Heart right ventricle (tissue), 16 donors: ENCODE measurements at regions not wholly inside any gene's neighbourhood (a gene's known extent, or its start where the extent isn't known, plus 50 kb on each side); places are given as distances from the start of the nearest gene placed in this dataset.

ENCODE experiments used
- ATAC-seq, 8 donors: fragments of 200-7000 bp; cut with Tn5 transposase; one replicate each; pipeline ENCODE4 v1.9.1; 2020; ENCODE audit warnings: mild to moderate bottlenecking in 8 of 8, moderate library complexity in 8 of 8, moderate number of reproducible peaks in 1 of 8
- DNase-seq, 2 donors: peaks; one replicate each; pipeline ENCODE4 v3.0.0-alpha.2; 2020
- H3K27ac ChIP-seq, 10 donors: fragments of 200-600 bp; sonication (generic) in 2 of 10; one replicate each; pipeline versions ENCODE4 v1.5.0 to v1.8.0; 2020 to 2022; ENCODE audit warnings: mild to moderate bottlenecking in 3 of 10
- H3K27me3 ChIP-seq, 7 donors: fragments of 200-600 bp; one replicate each; pipeline ENCODE4 v1.8.0; 2021 to 2022; ENCODE audit warnings: mild to moderate bottlenecking in 2 of 7
- H3K36me3 ChIP-seq, 9 donors: fragments of 200-600 bp; sonication (generic) in 1 of 9; one replicate each; pipeline versions ENCODE4 v1.5.0 to v1.8.0; 2020 to 2022; ENCODE audit warnings: mild to moderate bottlenecking in 2 of 9
- H3K4me1 ChIP-seq, 9 donors: fragments of 200-600 bp; sonication (generic) in 1 of 9; one replicate each; pipeline versions ENCODE4 v1.5.0 to v1.8.0; 2020 to 2022; ENCODE audit warnings: mild to moderate bottlenecking in 4 of 9
- H3K4me3 ChIP-seq, 10 donors: fragments of 200-600 bp; sonication (generic) in 2 of 10; one replicate each; pipeline versions ENCODE4 v1.5.0 to v1.8.0; 2020 to 2022; ENCODE audit warnings: mild to moderate bottlenecking in 7 of 10, moderate library complexity in 2 of 10
- H3K9me3 ChIP-seq, 11 donors: fragments of 200-600 bp in 10 of 11; sonication (generic) in 2 of 11; one replicate each; pipeline versions ENCODE4 v1.5.0 to v1.8.0; 2013 to 2022; ENCODE audit warnings: mild to moderate bottlenecking in 2 of 11, control low read depth in 1 of 11, moderate library complexity in 1 of 11
- CTCF ChIP-seq, 9 donors: fragments of 200-600 bp; sonication (generic) in 2 of 9; IDR thresholded peaks; one replicate each; pipeline versions ENCODE4 v1.5.0 to v1.8.0; 2021 to 2022; ENCODE audit warnings: antibody characterized with exemption in 9 of 9, mild to moderate bottlenecking in 5 of 9, moderate library complexity in 1 of 9
- WGBS, 2 donors: extraction: QIAGEN DNeasy Blood & Tissue Kit; methylation state at CpG; one replicate each; pipeline ENCODE4 v1.1.7; 2013; ENCODE audit warnings: inconsistent platforms in 1 of 2; 5-methylcytosine and 5-hydroxymethylcytosine counted together
- intact Hi-C, 10 donors: fragments of 100-400 bp; cut with DNase I; formaldehyde crosslinking; loops; one replicate each; pipeline versions ENCODE4 v1.11.1 to v1.14.2; 2022
- donor health status: Arrhythmogenic right ventricular cardiomyopathy.
- donor health status: ischemic (EF 13 %, LVEDD 7.1; RV severe dilation, severe dysfunction).
- donor health status: healthy with polysubstance abuse.
- donor health status: DM: no; HTN: yes; CAD: no.
- donor health status: DM: no; HTN: no; CAD: no.
- donor health status: ischemic (EF 25% LVEDD 6.9; RV normal size, moderate dysfunction).
- donor health status: ischemic (EF 25% LVEDD 5.7; RV mildly dilated, moderate dysfunction).
- donor health status: healthy.
- donor health status: DM: yes; HTN: yes; CAD: no.
- donor health status: Ischemic cardiomyopathy.
- donor health status: ischemic (EF 35%, LVEDD 5.7; RV mildly dilated, moderate dysfunction).
- donor health status: nonischemic (EF 11% LVEDD 7.7; RV severe dilation, severe dysfunction).
- donor health status: DM: yes; HTN: yes; CAD: no.
- donor health status: PGD.
- donor health status: ischemic (EF 29% LVEDD 5.4; RV normal size, mild dysfunction).
- donor health status: nonischemic (EF 23%, LVEDD 6.1; RV moderate dilation, normal function).

- Histone ChIP-seq H3K36me3 (no peaks in the 10 kb centered on the region), H3K9me3 (peaks cover 0 to 5% (median 0%) of the 10 kb centered on the region in 11 donors), H3K27me3 (peaks cover 0 to 36% (median 20%) of the 10 kb centered on the region in 7 donors), H3K4me1 (peaks cover 8 to 42% (median 30%) of the 10 kb centered on the region in 9 donors), H3K4me3 (no peak overlapping the region), H3K27ac (no peak overlapping the region)
- no peak for TF ChIP-seq CTCF (IDR thresholded peaks at IDR 0.05)
- ATAC-seq (no peak), DNase-seq (no peak)
- intact Hi-C loops = loop anchor here in 2 of 10 donors (10.0 kb wide), 2 partner anchors 162 to 172 kb away; partner anchors contain the start of gene ANO1 (in 1 of the 2)
- WGBS, 2 donors = 84 to 86% methylated on average over 22 of the region's 22 CpGs
These were observed 93.1 kb upstream of the FGF3 start for GRCh38 chr11:69912161-69912910.

DNA sequence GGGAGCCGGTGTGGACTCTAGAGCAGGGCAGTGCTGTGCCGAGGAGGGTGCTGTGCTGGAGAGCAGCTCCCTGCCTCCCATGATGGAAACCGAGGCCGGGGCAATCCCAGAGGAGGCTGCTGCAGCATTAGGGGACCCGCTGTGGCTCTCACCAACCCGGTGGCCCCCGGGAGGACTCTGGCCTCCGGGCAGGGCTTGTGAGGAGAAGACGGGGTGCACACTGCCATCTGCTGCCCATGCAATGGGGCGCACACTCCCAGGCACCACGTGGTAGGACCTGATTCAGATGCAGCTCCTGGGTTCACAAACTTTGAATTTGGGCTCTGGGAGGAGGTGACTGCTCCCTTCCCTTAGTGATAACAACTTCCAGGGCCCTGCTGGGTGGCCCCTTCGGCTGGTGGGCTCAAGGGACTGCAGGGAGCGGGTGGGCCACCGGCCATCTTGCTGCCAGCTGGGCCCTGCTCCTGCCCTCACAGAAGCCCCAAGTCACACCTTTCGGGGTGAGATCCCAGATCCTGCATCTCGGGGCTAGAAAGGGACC is 93.8 kb upstream of the FGF3 start:
- 67 to 77% methylated on average over 16 of the region's 16 CpGs for WGBS, 2 donors
- no peaks in the 10 kb centered on the region for H3K36me3 ChIP-seq
- ATAC-seq = no peak
- peaks cover 8 to 42% (median 30%) of the 10 kb centered on the region in 9 donors for H3K4me1 ChIP-seq
- H3K9me3 ChIP-seq = peaks cover 0 to 5% (median 0%) of the 10 kb centered on the region in 11 donors
- H3K4me3 ChIP-seq = no peak overlapping the region
- DNase-seq = no peak
- no peak overlapping the region for H3K27ac ChIP-seq
- intact Hi-C loops = loop anchor here in 2 of 10 donors (10.0 kb wide), 2 partner anchors 162 to 172 kb away; partner anchors contain the start of gene ANO1 (in 1 of the 2)
- peaks cover 0 to 30% (median 20%) of the 10 kb centered on the region in 7 donors for H3K27me3 ChIP-seq
- peak in 5 of 9 donors; percentile 16 to 35 (median 21) for TF ChIP-seq CTCF (IDR thresholded peaks at IDR 0.05)

GRCh38 chr11:69913591-69914285 is 94.5 kb upstream of the FGF3 start:
- TF ChIP-seq CTCF (IDR thresholded peaks at IDR 0.05) = no peak
- intact Hi-C loops = loop anchor here in 3 of 10 donors (2.0 to 10.0 kb wide), 3 partner anchors 161 to 277 kb away; partner anchors contain the start of gene ANO1 (in 1 of the 3)
- Histone ChIP-seq H3K36me3 (no peaks in the 10 kb centered on the region), H3K27me3 (peaks cover 0 to 28% (median 17%) of the 10 kb centered on the region in 7 donors), H3K4me3 (no peak overlapping the region), H3K27ac (peak overlapping the region in 3 of 10 donors; percentile 15 to 86 (median 79)), H3K9me3 (peaks cover 0 to 5% (median 0%) of the 10 kb centered on the region in 11 donors), H3K4me1 (peaks cover 15 to 49% (median 37%) of the 10 kb centered on the region in 9 donors)
- ATAC-seq = no peak
- 92% methylated on average over 12 of the region's 12 CpGs for WGBS, 2 donors
- no peak for DNase-seq
